KMS-11 (cell line): ENCODE measurements at regions not wholly inside any gene's neighbourhood (a gene's known extent, or its start where the extent isn't known, plus 50 kb on each side); places are given as distances from the start of the nearest gene placed in this dataset.

Source experiments
- H2AFZ ChIP-seq: fragments of 200-600 bp; sonication (generic); 2 replicates; pipeline ENCODE4 v1.6.1; 2016; ENCODE audit warnings: antibody characterized with exemption, mixed run types, low read depth
- H3K27ac ChIP-seq: fragments of 200-600 bp; sonication (generic); 2 replicates; pipeline ENCODE4 v1.6.1; 2016; ENCODE audit warnings: mild to moderate bottlenecking, mixed run types
- H3K27me3 ChIP-seq: fragments of 200-600 bp; sonication (generic); 2 replicates; pipeline ENCODE4 v1.6.1; 2017; ENCODE audit warnings: mild to moderate bottlenecking, low read depth, mixed run types, moderate library complexity; ENCODE audit not compliant: insufficient read depth
- H3K36me3 ChIP-seq: fragments of 200-600 bp; sonication (generic); 2 replicates; pipeline ENCODE4 v1.6.1; 2017; ENCODE audit warnings: mild to moderate bottlenecking, mixed run types; ENCODE audit not compliant: insufficient read depth
- H3K4me1 ChIP-seq: fragments of 200-600 bp; sonication (generic); 2 replicates; pipeline ENCODE4 v1.6.1; 2016; ENCODE audit warnings: mild to moderate bottlenecking, low read depth, mixed run types; ENCODE audit not compliant: poor library complexity, severe bottlenecking
- H3K4me2 ChIP-seq: fragments of 200-600 bp; sonication (generic); 2 replicates; pipeline ENCODE4 v1.7.0; 2016; ENCODE audit warnings: mild to moderate bottlenecking, mixed run types
- H3K4me3 ChIP-seq: fragments of 200-600 bp; sonication (generic); IDR thresholded peaks from 2 replicates; pipeline ENCODE4 v1.6.1; 2017; ENCODE audit warnings: low read depth, low read length, mixed read lengths; ENCODE audit not compliant: insufficient read depth
- H3K79me2 ChIP-seq: fragments of 200-600 bp; sonication (generic); 2 replicates; pipeline ENCODE4 v1.6.1; 2016; ENCODE audit warnings: low read depth, mixed run types; ENCODE audit not compliant: insufficient read depth
- H3K9ac ChIP-seq: fragments of 200-600 bp; sonication (generic); 2 replicates; pipeline ENCODE4 v1.6.1; 2016; ENCODE audit warnings: mild to moderate bottlenecking, mixed run types
- H4K20me1 ChIP-seq: fragments of 200-600 bp; sonication (generic); 2 replicates; pipeline ENCODE4 v1.6.1; 2016; ENCODE audit warnings: mild to moderate bottlenecking, mixed run types; ENCODE audit not compliant: insufficient read depth
- CTCF ChIP-seq: fragments of 200-600 bp; sonication (generic); conservative IDR thresholded peaks from 2 replicates; pipeline ENCODE4 v1.6.1; 2017; ENCODE audit warnings: low read depth, mild to moderate bottlenecking, antibody characterized with exemption, low read length, moderate library complexity, mixed read lengths

- Histone ChIP-seq H3K4me3 (no peak overlapping the region), H4K20me1 (no peaks in the 10 kb centered on the region), H3K36me3 (no peaks in the 10 kb centered on the region), H3K4me1 (no peaks in the 10 kb centered on the region), H2AFZ (no peak overlapping the region), H3K9ac (no peak overlapping the region), H3K27ac (no peak overlapping the region), H3K4me2 (no peak overlapping the region), H3K27me3 (no peaks in the 10 kb centered on the region), H3K79me2 (no peaks in the 10 kb centered on the region)
- TF ChIP-seq CTCF = no peak
Measured at GRCh38 chr2:234790380-234790779, 161.4 kb upstream of the SH3BP4 start.

- H2AFZ ChIP-seq = no peak overlapping the region
- no peak for TF ChIP-seq CTCF
- no peak overlapping the region for H3K27ac ChIP-seq
- no peak overlapping the region for H3K4me2 ChIP-seq
- no peaks in the 10 kb centered on the region for H4K20me1 ChIP-seq
- H3K4me3 ChIP-seq = no peak overlapping the region
- H3K36me3 ChIP-seq = no peaks in the 10 kb centered on the region
- H3K9ac ChIP-seq = no peak overlapping the region
- no peaks in the 10 kb centered on the region for H3K79me2 ChIP-seq
- H3K4me1 ChIP-seq = no peaks in the 10 kb centered on the region
- H3K27me3 ChIP-seq = no peaks in the 10 kb centered on the region
Measured at GRCh38 chr2:234789556-234790325, 162.1 kb upstream of the SH3BP4 start.

- no peaks in the 10 kb centered on the region for H3K79me2 ChIP-seq
- H3K27me3 ChIP-seq = no peaks in the 10 kb centered on the region
- H3K4me1 ChIP-seq = no peaks in the 10 kb centered on the region
- no peak overlapping the region for H3K4me2 ChIP-seq
- no peak overlapping the region for H3K4me3 ChIP-seq
- no peaks in the 10 kb centered on the region for H3K36me3 ChIP-seq
- no peaks in the 10 kb centered on the region for H4K20me1 ChIP-seq
- no peak overlapping the region for H3K9ac ChIP-seq
- TF ChIP-seq CTCF = no peak
- no peak overlapping the region for H2AFZ ChIP-seq
- no peak overlapping the region for H3K27ac ChIP-seq
Measured at GRCh38 chr2:234788841-234789240, 163.0 kb upstream of the SH3BP4 start.

- Histone ChIP-seq H2AFZ (no peak overlapping the region), H3K79me2 (no peaks in the 10 kb centered on the region), H3K4me2 (no peak overlapping the region), H3K9ac (no peak overlapping the region), H3K27me3 (no peaks in the 10 kb centered on the region), H3K4me1 (no peaks in the 10 kb centered on the region), H3K27ac (no peak overlapping the region), H4K20me1 (no peaks in the 10 kb centered on the region), H3K4me3 (no peak overlapping the region), H3K36me3 (no peaks in the 10 kb centered on the region)
- TF ChIP-seq CTCF = no peak
Measured at GRCh38 chr2:234788381-234788780, 163.4 kb upstream of the SH3BP4 start.
